ENCODE measurements at regions not wholly inside any gene's neighbourhood (a gene's known extent, or its start where the extent isn't known, plus 50 kb on each side); places are given as distances from the start of the nearest gene placed in this dataset.

DNA sequence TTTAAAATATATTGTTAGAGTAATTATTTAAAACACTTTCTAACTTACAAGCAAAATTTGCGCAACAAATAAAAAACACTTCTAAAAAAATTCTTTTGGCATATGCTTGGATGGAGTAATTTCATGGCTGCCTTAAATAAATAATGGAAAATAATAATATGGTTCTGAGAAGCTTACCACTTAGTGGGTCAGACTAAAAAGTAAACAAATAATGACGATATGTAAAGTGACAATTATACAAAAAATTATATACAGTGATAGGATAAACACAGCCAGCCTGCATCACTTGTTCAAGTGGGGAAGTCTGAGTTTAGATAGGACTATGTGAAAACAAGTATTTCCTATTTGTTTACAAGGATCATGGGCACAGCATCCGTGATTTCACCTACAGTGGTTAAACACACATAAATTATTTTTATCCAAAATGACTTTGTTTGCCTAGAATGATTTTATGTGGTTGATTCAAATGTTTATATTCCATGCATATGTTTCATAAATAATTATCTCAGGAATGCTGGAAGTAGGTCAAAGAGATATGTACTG, 141.7 kb upstream of the SEMA3D start:
- TF ChIP-seq CTCF (IDR thresholded peaks at IDR 0.05; ENCODE audit: low read depth, low read length, missing input control) (no peak), ZBTB33 (IDR thresholded peaks at IDR 0.05) (no peak), MAX (IDR thresholded peaks at IDR 0.05) (no peak), TAF1 (conservative IDR thresholded peaks at IDR 0.05) (no peak), REST (IDR thresholded peaks at IDR 0.05) (no peak), JUND (IDR thresholded peaks at IDR 0.05) (no peak), GABPA (IDR thresholded peaks at IDR 0.05 in 1 of 2, conservative IDR thresholded peaks at IDR 0.05 in 1 of 2) (no peak), NR2F2 (IDR thresholded peaks at IDR 0.05) (no peak)

Measured in liver (tissue), 3 donors.